ENCODE measurements at regions not wholly inside any gene's neighbourhood (a gene's known extent, or its start where the extent isn't known, plus 50 kb on each side); places are given as distances from the start of the nearest gene placed in this dataset.

- no peak for TF ChIP-seq REST (IDR thresholded peaks at IDR 0.05; ENCODE audit: borderline replicate concordance)
- TF ChIP-seq REST (CRISPR knock-in tag; IDR thresholded peaks at IDR 0.05; ENCODE audit: low read depth): peak; percentile 82; the same call in 1 of the 2 replicates
- TF ChIP-seq ZNF445 (CRISPR knock-in tag; IDR thresholded peaks at IDR 0.05; ENCODE audit: low read depth): no peak
- TF ChIP-seq, protein P1, sequence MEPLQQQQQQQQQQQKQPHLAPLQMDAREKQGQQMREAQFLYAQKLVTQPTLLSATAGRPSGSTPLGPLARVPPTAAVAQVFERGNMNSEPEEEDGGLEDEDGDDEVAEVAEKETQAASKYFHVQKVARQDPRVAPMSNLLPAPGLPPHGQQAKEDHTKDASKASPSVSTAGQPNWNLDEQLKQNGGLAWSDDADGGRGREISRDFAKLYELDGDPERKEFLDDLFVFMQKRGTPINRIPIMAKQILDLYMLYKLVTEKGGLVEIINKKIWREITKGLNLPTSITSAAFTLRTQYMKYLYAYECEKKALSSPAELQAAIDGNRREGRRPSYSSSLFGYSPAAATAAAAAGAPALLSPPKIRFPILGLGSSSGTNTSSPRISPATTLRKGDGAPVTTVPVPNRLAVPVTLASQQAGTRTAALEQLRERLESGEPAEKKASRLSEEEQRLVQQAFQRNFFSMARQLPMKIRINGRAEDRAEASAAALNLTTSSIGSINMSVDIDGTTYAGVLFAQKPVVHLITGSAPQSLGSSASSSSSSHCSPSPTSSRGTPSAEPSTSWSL (CRISPR knock-in tag; IDR thresholded peaks at IDR 0.05; ENCODE audit: borderline replicate concordance): no peak
- peak; percentile 77 for TF ChIP-seq E2F3 (CRISPR knock-in tag; IDR thresholded peaks at IDR 0.05)
- peak; percentile 11; the same call in 1 of the 2 replicates for TF ChIP-seq ZKSCAN1 (IDR thresholded peaks at IDR 0.05; ENCODE audit: low read depth, low read length)
- no peak for TF ChIP-seq FOXK2 (conservative IDR thresholded peaks at IDR 0.05 in 1 of 2, IDR thresholded peaks at IDR 0.05 in 1 of 2; ENCODE audit: low read depth in 2 of 2)
- TF ChIP-seq ZNF785 (CRISPR knock-in tag; IDR thresholded peaks at IDR 0.05): no peak
- no peak for TF ChIP-seq ZBTB2 (IDR thresholded peaks at IDR 0.05)
- no peak for TF ChIP-seq WHSC1 (IDR thresholded peaks at IDR 0.05; ENCODE audit: low read length)
- TF ChIP-seq CBX1 (IDR thresholded peaks at IDR 0.05; ENCODE audit: low read depth): peak; percentile 93
- TF ChIP-seq EGR1 (conservative IDR thresholded peaks at IDR 0.05): 0 out of 2 replicates have a peak, but pooled peaks have one; percentile 28
- TF ChIP-seq ZNF274 (IDR thresholded peaks at IDR 0.05; ENCODE audit: borderline replicate concordance, low read depth, low read length): no peak
- no peak for TF ChIP-seq U2AF2 (optimal IDR thresholded peaks at IDR 0.05; ENCODE audit: low read depth, low read length)
- no peak for TF ChIP-seq SMARCA4 (IDR thresholded peaks at IDR 0.05)
- peak; percentile 97 for TF ChIP-seq CXXC5 (CRISPR knock-in tag; IDR thresholded peaks at IDR 0.05)
Measured at GRCh38 chr3:48088749-48089466, 72.7 kb upstream of the MAP4 start (continued).
